RWPE1 (cell line): ENCODE measurements at regions not wholly inside any gene's neighbourhood (a gene's known extent, or its start where the extent isn't known, plus 50 kb on each side); places are given as distances from the start of the nearest gene placed in this dataset.

Experiments used
- CTCF ChIA-PET: fragments of 350-600 bp; sonication (Branson Sonifier 250); formaldehyde crosslinking; extraction: SDS; loops from one replicate; lab custom pipeline; 2021; lab: Yijun Ruan, JAX
- POLR2A ChIA-PET: fragments of 400-600 bp; formaldehyde crosslinking; extraction: SDS; loops from one replicate; lab custom pipeline; 2020; ENCODE audit warnings: antibody characterized with exemption; ENCODE audit not compliant: low non-redundant PET; lab: Yijun Ruan, JAX
- DNase-seq: peaks from one replicate; pipeline ENCODE4 v3.0.0; 2012; ENCODE audit warnings: low spot score
- H3K27ac ChIP-seq: fragments of 450-650 bp; 2 replicates; pipeline ENCODE4 v1.5.1; 2017
- TF ChIP-seq, protein P1 (sequence below): fragments of 450-650 bp; conservative IDR thresholded peaks from 2 replicates; pipeline ENCODE4 v1.5.1; 2017; ENCODE audit warnings: low read depth, mild to moderate bottlenecking

DNA sequence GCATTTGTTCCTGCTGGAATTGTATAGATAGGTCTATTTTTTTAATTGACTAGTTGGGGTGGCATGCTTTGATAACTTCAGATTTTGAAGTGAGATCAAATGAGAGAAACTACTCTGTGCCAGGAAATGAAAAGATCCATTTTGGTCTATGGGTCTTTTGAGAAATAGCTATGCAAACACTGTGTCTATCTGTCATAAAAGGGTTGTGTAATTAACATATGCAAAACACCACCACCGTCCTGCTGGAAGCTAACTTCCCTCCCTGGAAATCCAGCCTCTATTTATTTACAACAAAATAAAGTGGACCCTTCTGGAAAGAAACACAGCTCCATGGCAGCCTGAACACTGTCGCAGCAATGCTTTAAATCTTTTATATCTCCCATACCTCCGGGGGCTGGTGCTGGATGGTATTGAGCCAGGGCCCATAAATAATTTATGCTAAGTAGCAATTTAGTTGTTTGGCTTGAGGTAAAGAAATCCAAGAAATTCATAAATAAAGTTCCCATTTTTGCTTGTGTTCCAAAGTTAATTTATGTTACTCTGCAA, 244.2 kb upstream of the POU3F2 start:
- DNase-seq = no peak
- TF ChIP-seq, protein P1, sequence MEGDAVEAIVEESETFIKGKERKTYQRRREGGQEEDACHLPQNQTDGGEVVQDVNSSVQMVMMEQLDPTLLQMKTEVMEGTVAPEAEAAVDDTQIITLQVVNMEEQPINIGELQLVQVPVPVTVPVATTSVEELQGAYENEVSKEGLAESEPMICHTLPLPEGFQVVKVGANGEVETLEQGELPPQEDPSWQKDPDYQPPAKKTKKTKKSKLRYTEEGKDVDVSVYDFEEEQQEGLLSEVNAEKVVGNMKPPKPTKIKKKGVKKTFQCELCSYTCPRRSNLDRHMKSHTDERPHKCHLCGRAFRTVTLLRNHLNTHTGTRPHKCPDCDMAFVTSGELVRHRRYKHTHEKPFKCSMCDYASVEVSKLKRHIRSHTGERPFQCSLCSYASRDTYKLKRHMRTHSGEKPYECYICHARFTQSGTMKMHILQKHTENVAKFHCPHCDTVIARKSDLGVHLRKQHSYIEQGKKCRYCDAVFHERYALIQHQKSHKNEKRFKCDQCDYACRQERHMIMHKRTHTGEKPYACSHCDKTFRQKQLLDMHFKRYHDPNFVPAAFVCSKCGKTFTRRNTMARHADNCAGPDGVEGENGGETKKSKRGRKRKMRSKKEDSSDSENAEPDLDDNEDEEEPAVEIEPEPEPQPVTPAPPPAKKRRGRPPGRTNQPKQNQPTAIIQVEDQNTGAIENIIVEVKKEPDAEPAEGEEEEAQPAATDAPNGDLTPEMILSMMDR = no peak
- CTCF ChIA-PET = no interaction called here
- POLR2A ChIA-PET = no interaction called here
- H3K27ac ChIP-seq = no peak overlapping the region

DNA sequence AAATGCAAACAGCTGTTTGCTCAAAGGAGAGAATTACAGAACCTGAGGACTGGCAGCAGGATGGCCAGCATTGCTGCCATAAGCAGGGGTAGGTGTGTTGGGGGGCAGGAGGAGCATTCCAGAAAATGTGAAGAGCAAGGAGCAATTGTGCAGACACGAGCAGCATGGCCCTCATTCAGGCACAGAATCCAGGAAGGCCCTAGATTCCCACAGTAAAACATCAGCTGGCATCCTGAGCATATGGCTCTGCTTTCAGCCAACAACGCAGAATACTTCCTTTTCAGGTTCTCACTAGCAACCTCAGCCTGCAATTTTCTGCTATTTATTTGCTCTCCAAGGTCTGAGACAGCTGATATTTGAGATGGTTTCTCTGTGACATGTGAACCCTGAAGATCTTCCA, 243.4 kb upstream of the POU3F2 start:
- ChIA-PET POLR2A (no interaction called here), CTCF (no interaction called here)
- TF ChIP-seq, protein P1 = no peak
- H3K27ac ChIP-seq = no peak overlapping the region
- no peak for DNase-seq

DNA sequence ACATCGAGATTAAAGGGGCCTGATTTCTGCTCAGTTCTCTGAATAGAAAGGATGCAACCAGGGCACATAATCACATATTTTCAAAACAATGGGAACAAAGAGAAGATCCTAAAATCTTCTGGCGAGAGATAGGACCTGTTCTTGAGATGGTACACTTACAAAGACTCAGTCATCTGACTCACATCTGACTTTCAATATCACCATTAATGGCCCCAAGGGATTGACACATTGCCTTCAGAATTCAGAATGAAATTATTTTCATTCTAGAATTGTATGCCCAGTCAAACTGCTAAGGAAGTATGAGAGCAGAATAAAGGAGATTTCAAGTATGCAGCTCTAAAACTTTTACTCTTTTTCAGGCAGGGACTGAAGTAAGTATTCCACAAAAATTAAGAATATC, 240.7 kb upstream of the POU3F2 start:
- ChIA-PET CTCF (no interaction called here), POLR2A (no interaction called here)
- TF ChIP-seq, protein P1 = no peak
- DNase-seq = no peak
- H3K27ac ChIP-seq = no peak overlapping the region

DNA sequence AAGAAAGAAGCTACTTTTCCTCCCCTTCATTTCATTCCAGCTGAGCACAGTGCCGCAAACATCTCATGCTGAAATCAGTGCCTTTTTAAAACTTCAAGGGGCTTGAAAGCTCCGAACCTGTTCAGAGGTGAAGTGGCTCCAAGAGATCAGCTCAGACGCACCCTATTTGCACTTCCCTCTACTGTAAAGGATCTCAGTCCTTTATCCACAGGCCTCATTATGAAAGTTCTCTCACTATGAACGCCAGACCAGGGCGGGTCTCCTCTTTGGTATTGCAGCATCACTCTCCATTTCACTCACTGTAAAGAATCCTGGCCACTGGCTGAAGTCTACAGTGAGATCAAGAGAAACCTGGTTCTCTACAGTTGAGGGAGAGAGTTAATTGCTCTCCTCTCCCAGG, 232.7 kb upstream of the POU3F2 start:
- TF ChIP-seq, protein P1 = no peak

DNA sequence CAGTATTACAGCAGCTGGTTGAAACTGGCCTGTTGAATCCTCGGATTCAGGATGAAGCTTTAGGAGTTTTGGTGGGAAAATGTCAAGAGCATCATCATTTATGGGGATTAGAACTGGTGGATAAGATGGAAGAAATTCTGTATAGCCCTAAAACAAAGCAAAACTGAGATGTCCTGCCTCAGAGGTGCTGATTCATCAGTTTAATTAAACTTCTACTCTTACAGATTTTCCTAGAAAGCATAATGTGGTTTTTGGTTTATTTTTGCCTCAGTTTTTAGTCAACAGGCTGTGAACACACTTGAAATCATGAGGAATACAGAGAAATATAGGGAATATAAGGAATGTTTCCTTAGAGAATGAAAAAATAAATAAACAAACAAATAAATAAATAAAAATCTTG, 228.7 kb upstream of the POU3F2 start:
- ChIA-PET POLR2A (no interaction called here), CTCF (no interaction called here)
- no peak for DNase-seq
- TF ChIP-seq, protein P1 = no peak
- no peak overlapping the region for H3K27ac ChIP-seq

More for the DNA sequence above, 232.7 kb upstream of the POU3F2 start:
- H3K27ac ChIP-seq = no peak overlapping the region
- no peak for DNase-seq
- CTCF ChIA-PET = interaction anchor here (0.6 kb wide), 1 partner anchor 77 kb away, joined by 3 read pairs; no protein-coding TSS in a partner anchor
- POLR2A ChIA-PET = no interaction called here

DNA sequence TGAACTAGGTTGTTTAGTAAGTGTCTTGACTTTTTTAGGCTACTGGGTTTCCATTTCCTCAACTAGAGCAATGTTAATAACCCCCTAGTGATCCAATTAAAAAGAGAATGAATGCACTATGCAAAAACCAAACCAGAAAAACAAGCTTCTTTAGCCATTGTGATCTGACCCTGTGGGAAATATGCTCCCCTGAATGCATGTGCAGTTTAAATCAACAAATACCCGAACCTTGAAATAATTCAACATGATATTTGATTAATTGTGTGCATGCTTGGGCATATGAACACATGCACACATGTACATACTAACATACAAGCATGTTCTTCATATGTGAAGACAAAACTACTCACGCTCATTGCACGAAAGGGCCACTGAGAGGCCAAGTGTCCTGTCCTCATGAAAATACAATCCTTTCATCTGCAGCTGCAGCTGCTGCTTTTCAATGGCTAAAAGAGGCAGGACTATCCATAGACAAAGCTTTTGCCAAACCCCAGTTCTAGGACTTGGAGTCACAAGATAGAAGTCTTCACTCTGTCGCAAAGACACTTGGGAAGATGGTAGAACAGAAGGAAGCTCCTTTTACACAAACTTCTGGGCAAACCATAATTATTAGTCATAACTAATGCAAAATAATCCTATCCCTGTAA, 207.1 kb upstream of the POU3F2 start:
- no peak overlapping the region for H3K27ac ChIP-seq
- no peak for DNase-seq
- POLR2A ChIA-PET = no interaction called here
- TF ChIP-seq, protein P1 = no peak
- CTCF ChIA-PET = no interaction called here
